Panc1 (cell line): ENCODE measurements at regions not wholly inside any gene's neighbourhood (a gene's known extent, or its start where the extent isn't known, plus 50 kb on each side); places are given as distances from the start of the nearest gene placed in this dataset.

Experiments
- ATAC-seq: fragments of 200-7000 bp; cut with Tn5 transposase; 2 replicates; pipeline ENCODE4 v1.9.1; 2020; ENCODE audit warnings: mild to moderate bottlenecking, moderate library complexity
- BruUV-seq: library from RNA; stranded (reverse); fragments of 400-500 nt; replicated peaks from 2 replicates; lab custom pipeline; 2021; lab: Mats Ljungman, UMichigan
- CTCF ChIA-PET: fragments of 300-600 bp; sonication (Branson Sonifier 250); formaldehyde crosslinking; loops from one replicate; lab custom pipeline; 2022; ENCODE audit warnings: antibody characterized with exemption; lab: Charles Lee
- POLR2A ChIA-PET: fragments of 300-600 bp; sonication (Branson Sonifier 250); formaldehyde crosslinking; loops from one replicate; lab custom pipeline; 2022; ENCODE audit warnings: antibody characterized with exemption; lab: Charles Lee
- DNase-seq: peaks from one replicate; pipeline ENCODE4 v3.0.0-alpha.2; 2010; ENCODE audit warnings: low read depth, low spot score
- H3K27ac ChIP-seq: 2 replicates; pipeline ENCODE4 v1.5.1; 2011; ENCODE audit warnings: mild to moderate bottlenecking, low read length, inconsistent platforms
- H3K27me3 ChIP-seq: fragments of 200-500 bp; sonication (Bioruptor generic); 2 replicates; pipeline ENCODE4 v1.6.0; 2014; ENCODE audit warnings: low read length, inconsistent platforms; ENCODE audit not compliant: control insufficient read depth, insufficient read depth
- H3K36me3 ChIP-seq: fragments of 200-500 bp; sonication (Bioruptor generic); 2 replicates; pipeline ENCODE4 v1.5.1; 2014; ENCODE audit warnings: inconsistent platforms, mild to moderate bottlenecking, low read length, moderate library complexity; ENCODE audit not compliant: control insufficient read depth, insufficient read depth
- H3K4me1 ChIP-seq: 2 replicates; pipeline ENCODE4 v1.5.1; 2011; ENCODE audit warnings: inconsistent platforms, mild to moderate bottlenecking, low read length, moderate library complexity; ENCODE audit not compliant: control insufficient read depth, insufficient read depth
- H3K4me3 ChIP-seq, 2 experiments: 2 replicates each; pipeline ENCODE4 v1.5.1; 2011 to 2012; ENCODE audit warnings: low read depth in 2 of 2, low read length in 2 of 2, mild to moderate bottlenecking in 2 of 2, inconsistent platforms in 1 of 2, moderate library complexity in 1 of 2
- H3K9me3 ChIP-seq: fragments of 200-500 bp; sonication (Bioruptor generic); 2 replicates; pipeline ENCODE4 v1.5.1; 2014; ENCODE audit warnings: low read depth, mild to moderate bottlenecking, inconsistent platforms, low read length, moderate library complexity; ENCODE audit not compliant: control insufficient read depth, insufficient read depth
- POLR2AphosphoS5 ChIP-seq: IDR thresholded peaks from 2 replicates; pipeline ENCODE4 v1.6.1; 2012; ENCODE audit warnings: mild to moderate bottlenecking, low read depth, low read length, moderate library complexity
- SIN3A ChIP-seq: IDR thresholded peaks from 2 replicates; pipeline ENCODE4 v1.6.1; 2012; ENCODE audit warnings: low read depth, mild to moderate bottlenecking, low read length, moderate library complexity, borderline replicate concordance; ENCODE audit not compliant: insufficient read depth
- TCF7L2 ChIP-seq: IDR thresholded peaks from 2 replicates; pipeline ENCODE4 v1.6.1; 2011; ENCODE audit warnings: mild to moderate bottlenecking, low read depth, low read length, inconsistent platforms
- in situ Hi-C: cut with HindIII; loops from 2 replicates; pipeline ENCODE4 v1.10.0; 2016; ENCODE audit warnings: low sequenced_read_pairs, low pct_unique_long_range_greater_than_20kb
- intact Hi-C: fragments of 100-400 bp; cut with micrococcal nuclease; formaldehyde crosslinking; loops from one replicate; pipeline ENCODE4 v1.10.0; 2022; ENCODE audit not compliant: unreplicated experiment
- TF ChIP-seq, protein P1 (sequence below), 2 experiments: IDR thresholded peaks; 2 replicates each; pipeline ENCODE4 v1.6.1; 2011 to 2012; ENCODE audit warnings: low read depth in 2 of 2, control low read depth in 1 of 2, low read length in 1 of 2, mild to moderate bottlenecking in 1 of 2, moderate library complexity in 1 of 2; ENCODE audit not compliant: insufficient read depth in 1 of 2
- TF ChIP-seq, protein P2 (sequence below): fragments of 450-650 bp; IDR thresholded peaks from 2 replicates; pipeline ENCODE4 v1.5.1; 2017; ENCODE audit warnings: mild to moderate bottlenecking

DNA sequence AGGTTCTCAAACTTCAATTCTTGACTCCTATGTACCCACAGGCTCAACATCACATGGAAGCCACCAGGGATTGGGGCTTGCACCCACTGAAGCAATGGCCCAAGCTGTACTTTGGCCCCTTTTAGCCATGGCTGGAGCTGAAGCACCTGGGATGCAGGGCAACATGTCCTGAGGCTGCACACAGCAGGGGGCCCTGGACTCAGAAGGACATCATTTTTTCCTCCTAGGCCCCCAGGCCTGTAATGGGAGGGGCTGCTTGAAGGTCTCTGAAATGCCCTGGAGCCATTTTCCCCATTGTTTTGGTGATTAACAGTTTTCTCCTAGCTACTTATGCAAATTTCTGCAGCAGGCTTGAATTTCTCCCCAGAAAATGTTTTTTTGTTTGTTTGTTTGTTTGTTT, 465.1 kb upstream of the PCDH10 start:
- Histone ChIP-seq H3K9me3 (no peaks in the 10 kb centered on the region), H3K27ac (no peak overlapping the region), H3K27me3 (no peaks in the 10 kb centered on the region), H3K36me3 (no peaks in the 10 kb centered on the region), H3K4me3 (no peak overlapping the region), H3K4me1 (no peaks in the 10 kb centered on the region)
- POLR2A ChIA-PET: no interaction called here
- intact Hi-C loops (no loop called here), in situ Hi-C loops (no loop called here)
- CTCF ChIA-PET: no interaction called here
- DNase-seq (no peak), ATAC-seq (no peak)
- no TSS peak for BruUV-seq
- no peak for TF ChIP-seq POLR2AphosphoS5
- TF ChIP-seq SIN3A: no peak
- TF ChIP-seq, protein P1, sequence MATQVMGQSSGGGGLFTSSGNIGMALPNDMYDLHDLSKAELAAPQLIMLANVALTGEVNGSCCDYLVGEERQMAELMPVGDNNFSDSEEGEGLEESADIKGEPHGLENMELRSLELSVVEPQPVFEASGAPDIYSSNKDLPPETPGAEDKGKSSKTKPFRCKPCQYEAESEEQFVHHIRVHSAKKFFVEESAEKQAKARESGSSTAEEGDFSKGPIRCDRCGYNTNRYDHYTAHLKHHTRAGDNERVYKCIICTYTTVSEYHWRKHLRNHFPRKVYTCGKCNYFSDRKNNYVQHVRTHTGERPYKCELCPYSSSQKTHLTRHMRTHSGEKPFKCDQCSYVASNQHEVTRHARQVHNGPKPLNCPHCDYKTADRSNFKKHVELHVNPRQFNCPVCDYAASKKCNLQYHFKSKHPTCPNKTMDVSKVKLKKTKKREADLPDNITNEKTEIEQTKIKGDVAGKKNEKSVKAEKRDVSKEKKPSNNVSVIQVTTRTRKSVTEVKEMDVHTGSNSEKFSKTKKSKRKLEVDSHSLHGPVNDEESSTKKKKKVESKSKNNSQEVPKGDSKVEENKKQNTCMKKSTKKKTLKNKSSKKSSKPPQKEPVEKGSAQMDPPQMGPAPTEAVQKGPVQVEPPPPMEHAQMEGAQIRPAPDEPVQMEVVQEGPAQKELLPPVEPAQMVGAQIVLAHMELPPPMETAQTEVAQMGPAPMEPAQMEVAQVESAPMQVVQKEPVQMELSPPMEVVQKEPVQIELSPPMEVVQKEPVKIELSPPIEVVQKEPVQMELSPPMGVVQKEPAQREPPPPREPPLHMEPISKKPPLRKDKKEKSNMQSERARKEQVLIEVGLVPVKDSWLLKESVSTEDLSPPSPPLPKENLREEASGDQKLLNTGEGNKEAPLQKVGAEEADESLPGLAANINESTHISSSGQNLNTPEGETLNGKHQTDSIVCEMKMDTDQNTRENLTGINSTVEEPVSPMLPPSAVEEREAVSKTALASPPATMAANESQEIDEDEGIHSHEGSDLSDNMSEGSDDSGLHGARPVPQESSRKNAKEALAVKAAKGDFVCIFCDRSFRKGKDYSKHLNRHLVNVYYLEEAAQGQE (IDR thresholded peaks at IDR 0.05; ENCODE audit: insufficient read depth in 1 of 2, low read depth in 2 of 2, low read length in 1 of 2): no peak
- TF ChIP-seq, protein P2, sequence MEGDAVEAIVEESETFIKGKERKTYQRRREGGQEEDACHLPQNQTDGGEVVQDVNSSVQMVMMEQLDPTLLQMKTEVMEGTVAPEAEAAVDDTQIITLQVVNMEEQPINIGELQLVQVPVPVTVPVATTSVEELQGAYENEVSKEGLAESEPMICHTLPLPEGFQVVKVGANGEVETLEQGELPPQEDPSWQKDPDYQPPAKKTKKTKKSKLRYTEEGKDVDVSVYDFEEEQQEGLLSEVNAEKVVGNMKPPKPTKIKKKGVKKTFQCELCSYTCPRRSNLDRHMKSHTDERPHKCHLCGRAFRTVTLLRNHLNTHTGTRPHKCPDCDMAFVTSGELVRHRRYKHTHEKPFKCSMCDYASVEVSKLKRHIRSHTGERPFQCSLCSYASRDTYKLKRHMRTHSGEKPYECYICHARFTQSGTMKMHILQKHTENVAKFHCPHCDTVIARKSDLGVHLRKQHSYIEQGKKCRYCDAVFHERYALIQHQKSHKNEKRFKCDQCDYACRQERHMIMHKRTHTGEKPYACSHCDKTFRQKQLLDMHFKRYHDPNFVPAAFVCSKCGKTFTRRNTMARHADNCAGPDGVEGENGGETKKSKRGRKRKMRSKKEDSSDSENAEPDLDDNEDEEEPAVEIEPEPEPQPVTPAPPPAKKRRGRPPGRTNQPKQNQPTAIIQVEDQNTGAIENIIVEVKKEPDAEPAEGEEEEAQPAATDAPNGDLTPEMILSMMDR: no peak
- TF ChIP-seq TCF7L2: no peak

DNA sequence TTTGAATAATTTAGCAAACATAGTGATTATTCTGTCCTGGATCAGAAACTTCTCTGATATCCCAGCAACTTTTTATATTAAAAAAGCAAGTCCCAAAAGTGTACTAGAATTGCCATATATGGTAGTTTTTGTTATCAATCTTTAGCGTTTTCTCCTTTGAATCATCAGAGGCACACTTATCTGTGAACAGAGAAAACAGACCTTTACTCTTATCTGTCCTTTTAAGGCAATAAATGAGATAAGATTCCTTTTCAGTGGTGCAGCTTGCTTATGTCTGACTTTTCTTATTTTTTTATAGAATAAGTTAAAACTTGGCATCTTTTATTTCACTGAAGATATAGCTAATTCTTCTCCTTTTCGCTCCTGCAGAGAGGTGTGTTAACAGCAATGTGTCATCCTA, 458.1 kb upstream of the PCDH10 start:
- no peaks in the 10 kb centered on the region for H3K27me3 ChIP-seq
- BruUV-seq: no TSS peak
- no peak overlapping the region for H3K27ac ChIP-seq
- CTCF ChIA-PET: no interaction called here
- in situ Hi-C loops (no loop called here), intact Hi-C loops (no loop called here)
- H3K36me3 ChIP-seq: no peaks in the 10 kb centered on the region
- H3K4me3 ChIP-seq: no peak overlapping the region
- no peaks in the 10 kb centered on the region for H3K9me3 ChIP-seq
- no peak for DNase-seq
- no peaks in the 10 kb centered on the region for H3K4me1 ChIP-seq
- no peak for ATAC-seq
- POLR2A ChIA-PET: no interaction called here
- TF ChIP-seq TCF7L2 (no peak), POLR2AphosphoS5 (no peak), SIN3A (no peak)
- TF ChIP-seq, protein P2: no peak
- TF ChIP-seq, protein P1 (IDR thresholded peaks at IDR 0.05; ENCODE audit: insufficient read depth in 1 of 2, low read depth in 2 of 2, low read length in 1 of 2): no peak
